Naive thymus-derived CD4-positive, alpha-beta T cell (primary cell): ENCODE measurements at regions not wholly inside any gene's neighbourhood (a gene's known extent, or its start where the extent isn't known, plus 50 kb on each side); places are given as distances from the start of the nearest gene placed in this dataset.

Experiments
- ATAC-seq: fragments of 150-1000 bp; cut with Tn5 transposase; 2 replicates; pipeline ENCODE4 v1.10.0; 2021; ENCODE audit warnings: mild to moderate bottlenecking, moderate library complexity
- CTCF ChIA-PET: fragments of 350-600 bp; sonication (Branson Sonifier 250); formaldehyde crosslinking; loops from one replicate; lab custom pipeline; 2021; ENCODE audit warnings: antibody characterized with exemption; lab: Charles Lee
- POLR2A ChIA-PET: fragments of 350-600 bp; sonication (Branson Sonifier 250); formaldehyde crosslinking; loops from one replicate; lab custom pipeline; 2021; ENCODE audit warnings: antibody characterized with exemption, inconsistent platforms; lab: Charles Lee
- DNase-seq, 9 donors: peaks; one replicate each; pipeline versions ENCODE4 v3.0.0 to v3.0.0-alpha.2; 2020 to 2022; ENCODE audit warnings: mixed read lengths in 1 of 9
- H3K27ac ChIP-seq: one replicate; pipeline ENCODE4 v1.7.0; 2013; ENCODE audit warnings: mild to moderate bottlenecking, low read depth, low read length, moderate library complexity
- H3K27me3 ChIP-seq, 2 donors: one replicate each; pipeline ENCODE4 v1.7.0; 2013; ENCODE audit warnings: low read length in 2 of 2, mild to moderate bottlenecking in 2 of 2, moderate library complexity in 2 of 2; ENCODE audit not compliant: control insufficient read depth in 2 of 2, insufficient read depth in 2 of 2
- H3K36me3 ChIP-seq, 3 experiments: 1 replicate in 2 of 3; 2 replicates in 1 of 3; pipeline ENCODE4 v1.7.0; 2013; ENCODE audit warnings: low read length in 3 of 3, mild to moderate bottlenecking in 3 of 3, moderate library complexity in 1 of 3; ENCODE audit not compliant: insufficient read depth in 3 of 3, control insufficient read depth in 2 of 3
- H3K4me1 ChIP-seq, 2 donors: one replicate each; pipeline ENCODE4 v1.7.0; 2013; ENCODE audit warnings: low read length in 2 of 2, mild to moderate bottlenecking in 2 of 2, moderate library complexity in 1 of 2; ENCODE audit not compliant: control insufficient read depth in 2 of 2, insufficient read depth in 2 of 2
- H3K4me3 ChIP-seq: 2 replicates; pipeline ENCODE4 v1.7.0; 2013; ENCODE audit warnings: mild to moderate bottlenecking, low read length
- H3K9me3 ChIP-seq, 3 experiments: 1 replicate in 2 of 3; 2 replicates in 1 of 3; pipeline ENCODE4 v1.7.0; 2013; ENCODE audit warnings: low read length in 3 of 3; ENCODE audit not compliant: control insufficient read depth in 2 of 3
- H3K27ac Mint-ChIP-seq, 9 donors: one replicate each; pipeline ENCODE4 v1.8.0; 2020 to 2022; ENCODE audit warnings: mixed read lengths in 9 of 9, mild to moderate bottlenecking in 8 of 9, moderate library complexity in 5 of 9, inconsistent platforms in 2 of 9
- H3K27me3 Mint-ChIP-seq, 5 donors: one replicate each; pipeline ENCODE4 v1.8.0; 2021 to 2022; ENCODE audit warnings: mixed read lengths in 5 of 5, mild to moderate bottlenecking in 1 of 5
- H3K36me3 Mint-ChIP-seq, 5 donors: one replicate each; pipeline ENCODE4 v1.8.0; 2020 to 2022; ENCODE audit warnings: mixed read lengths in 5 of 5, mild to moderate bottlenecking in 3 of 5, inconsistent platforms in 1 of 5
- H3K4me1 Mint-ChIP-seq, 7 donors: one replicate each; pipeline ENCODE4 v1.8.0; 2020 to 2022; ENCODE audit warnings: mixed read lengths in 7 of 7, mild to moderate bottlenecking in 3 of 7, inconsistent platforms in 1 of 7
- H3K4me3 Mint-ChIP-seq, 10 donors: one replicate each; pipeline ENCODE4 v1.8.0; 2020 to 2022; ENCODE audit warnings: mild to moderate bottlenecking in 10 of 10, mixed read lengths in 10 of 10, moderate library complexity in 6 of 10, inconsistent platforms in 2 of 10
- H3K9me3 Mint-ChIP-seq, 11 donors: one replicate each; pipeline ENCODE4 v1.8.0; 2020 to 2022; ENCODE audit warnings: mixed read lengths in 11 of 11, mild to moderate bottlenecking in 4 of 11, inconsistent platforms in 1 of 11, moderate library complexity in 1 of 11
- intact Hi-C, 2 donors: fragments of 100-400 bp; cut with micrococcal nuclease; formaldehyde crosslinking; loops; one replicate each; pipeline ENCODE4 v1.15.1; 2023

DNA sequence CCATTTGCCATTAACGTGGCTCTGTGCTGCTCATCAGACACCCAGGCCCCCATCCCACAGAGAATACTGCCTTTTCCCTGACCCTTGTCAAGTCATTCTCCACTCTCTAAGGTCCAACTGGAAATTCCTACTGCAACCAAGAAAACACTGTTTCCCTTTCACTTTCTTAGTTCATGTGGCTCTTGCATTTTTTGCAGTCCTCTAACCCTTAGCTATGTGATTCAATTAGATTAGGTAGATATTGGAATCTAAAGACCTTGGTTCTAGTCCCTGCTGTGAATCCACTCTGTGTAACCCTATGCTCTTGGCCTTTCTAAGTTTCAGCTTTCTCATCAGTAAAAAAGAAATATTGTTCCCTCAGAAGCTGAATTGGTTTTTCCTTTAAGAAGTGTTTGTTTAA lies 649.4 kb downstream of the CCDC171 start:
- Mint-ChIP-seq H3K27me3 (peaks cover 0 to 4% (median 0%) of the 10 kb centered on the region in 5 donors), H3K36me3 (no peaks in the 10 kb centered on the region), H3K4me1 (peaks cover 0 to 5% (median 4%) of the 10 kb centered on the region in 7 donors), H3K4me3 (no peak overlapping the region), H3K9me3 (peaks cover 0 to 11% (median 1%) of the 10 kb centered on the region in 11 donors), H3K27ac (no peak overlapping the region)
- ChIA-PET POLR2A (no interaction called here), CTCF (no interaction called here)
- Histone ChIP-seq H3K36me3 (no peaks in the 10 kb centered on the region), H3K9me3 (no peaks in the 10 kb centered on the region), H3K27ac (no peak overlapping the region), H3K4me1 (no peaks in the 10 kb centered on the region), H3K4me3 (no peak overlapping the region), H3K27me3 (no peaks in the 10 kb centered on the region)
- intact Hi-C loops = no loop called here
- ATAC-seq = no peak
- no peak for DNase-seq

DNA sequence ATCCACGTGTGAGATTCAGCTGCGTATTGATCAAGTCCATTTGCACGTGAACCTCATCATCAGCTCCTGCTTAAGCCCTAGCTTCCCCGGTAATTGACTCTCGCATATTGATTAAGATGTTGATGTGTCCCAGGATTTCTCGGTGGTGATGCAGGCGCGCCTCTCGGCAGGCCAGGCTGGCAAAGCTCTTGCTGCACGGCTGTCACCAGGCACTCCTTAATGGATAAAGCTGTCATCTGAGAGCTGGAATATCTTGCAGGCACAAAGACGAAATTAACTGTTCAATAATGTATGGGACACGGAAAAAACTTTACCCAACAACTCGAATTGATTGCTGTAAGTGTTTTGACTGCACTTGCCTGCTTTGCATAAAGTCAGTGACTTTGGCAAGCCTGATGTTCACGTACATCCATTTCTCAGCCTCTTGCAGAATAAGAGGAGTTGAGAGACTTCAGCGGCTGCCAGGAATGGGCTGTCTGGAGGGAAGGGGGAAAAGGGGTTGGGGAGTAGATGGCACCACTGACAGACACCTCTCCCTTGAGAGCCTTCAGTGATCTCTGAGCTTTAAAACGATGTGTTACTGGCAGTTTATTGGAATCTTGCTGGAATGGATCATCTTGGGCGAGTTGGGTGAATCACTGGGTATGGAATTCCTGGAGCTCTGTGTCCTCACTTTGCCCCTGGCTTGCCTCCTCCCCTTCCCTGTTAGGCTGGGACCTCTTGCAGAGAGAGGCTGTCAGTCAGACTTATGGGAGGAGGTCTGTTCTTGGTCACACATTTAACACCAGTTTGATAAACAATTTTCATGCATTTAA lies 650.3 kb downstream of the CCDC171 start:
- ATAC-seq (no peak), DNase-seq (no peak)
- H3K36me3 ChIP-seq = no peaks in the 10 kb centered on the region
- intact Hi-C loops = no loop called here
- H3K27ac ChIP-seq = no peak overlapping the region
- Mint-ChIP-seq H3K27ac (no peak overlapping the region), H3K4me3 (no peak overlapping the region), H3K9me3 (peaks cover 0 to 11% (median 0%) of the 10 kb centered on the region in 11 donors), H3K36me3 (no peaks in the 10 kb centered on the region), H3K4me1 (peaks cover 0 to 10% (median 5%) of the 10 kb centered on the region in 7 donors), H3K27me3 (peaks cover 0 to 4% (median 0%) of the 10 kb centered on the region in 5 donors)
- no peak overlapping the region for H3K4me3 ChIP-seq
- H3K9me3 ChIP-seq = no peaks in the 10 kb centered on the region
- no peaks in the 10 kb centered on the region for H3K4me1 ChIP-seq
- ChIA-PET POLR2A (no interaction called here), CTCF (no interaction called here)
- H3K27me3 ChIP-seq = no peaks in the 10 kb centered on the region

DNA sequence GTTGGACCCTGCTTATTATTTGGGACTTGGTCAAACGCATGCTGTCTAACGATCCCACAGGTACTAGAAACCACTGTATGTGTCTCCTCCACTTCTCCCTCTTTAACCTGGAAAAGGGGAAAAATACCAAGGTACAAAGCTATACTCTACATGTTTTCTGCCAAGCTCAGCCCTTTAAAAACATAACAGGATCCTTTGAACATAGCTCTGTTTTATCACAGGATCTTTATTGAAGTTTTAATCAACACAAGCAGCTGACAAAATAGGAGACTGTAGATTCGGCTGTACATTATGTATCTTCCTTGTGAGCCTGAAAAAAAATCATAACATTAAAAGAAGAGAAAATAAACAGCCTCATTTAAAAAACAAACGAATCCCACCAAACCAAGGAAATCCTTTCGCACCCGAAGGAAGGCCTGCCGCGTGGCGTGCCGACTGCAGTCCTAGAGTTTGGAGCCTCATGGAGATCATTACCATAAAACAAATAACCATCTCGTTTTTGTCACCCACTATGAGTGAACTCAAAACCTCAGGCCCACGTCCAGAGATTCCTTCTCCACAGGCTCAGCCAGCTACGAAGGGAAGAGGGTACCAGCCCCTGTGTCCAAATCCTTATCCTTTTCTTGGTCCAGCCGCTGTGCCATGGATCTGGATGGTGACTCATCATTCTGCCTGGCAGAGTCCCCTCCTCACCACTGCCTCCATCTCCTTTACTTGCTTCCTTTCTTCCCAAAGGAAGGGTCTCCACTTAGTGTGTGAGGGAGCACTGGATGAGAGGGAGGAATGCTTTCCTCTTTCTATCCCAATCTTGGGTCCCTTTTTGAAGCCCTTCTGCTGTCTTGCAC lies 651.1 kb downstream of the CCDC171 start:
- H3K4me3 Mint-ChIP-seq = no peak overlapping the region
- no peak overlapping the region for H3K27ac ChIP-seq
- H3K9me3 ChIP-seq = no peaks in the 10 kb centered on the region
- CTCF ChIA-PET = no interaction called here
- H3K36me3 ChIP-seq = no peaks in the 10 kb centered on the region
- H3K27me3 Mint-ChIP-seq = peaks cover 0 to 4% (median 0%) of the 10 kb centered on the region in 5 donors
- no peaks in the 10 kb centered on the region for H3K27me3 ChIP-seq
- peaks cover 0 to 10% (median 5%) of the 10 kb centered on the region in 7 donors for H3K4me1 Mint-ChIP-seq
- DNase-seq (no peak), ATAC-seq (no peak)
- H3K9me3 Mint-ChIP-seq = peaks cover 0 to 11% (median 0%) of the 10 kb centered on the region in 11 donors
- intact Hi-C loops = no loop called here
- no peaks in the 10 kb centered on the region for H3K36me3 Mint-ChIP-seq
- no peaks in the 10 kb centered on the region for H3K4me1 ChIP-seq
- no peak overlapping the region for H3K27ac Mint-ChIP-seq
- no peak overlapping the region for H3K4me3 ChIP-seq
- POLR2A ChIA-PET = no interaction called here

DNA sequence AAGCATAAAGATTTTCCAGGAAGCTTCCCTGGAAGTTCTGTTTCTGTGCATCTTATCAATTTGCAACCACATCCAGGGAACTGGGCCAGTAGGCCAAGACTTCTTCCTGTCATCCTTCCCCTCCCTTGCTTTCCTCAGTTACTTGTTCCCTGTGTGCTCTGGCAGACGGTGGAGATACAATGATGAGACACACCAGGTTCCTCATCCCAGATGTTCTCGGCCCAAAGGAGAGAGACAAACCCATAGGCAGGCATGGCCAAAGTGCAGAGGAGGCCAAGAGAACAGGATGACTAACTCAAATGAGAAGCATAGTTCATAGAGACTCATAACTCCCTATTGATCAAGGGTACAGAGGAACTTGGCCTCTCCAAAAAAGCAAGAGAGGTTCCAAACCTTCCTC lies 652.6 kb downstream of the CCDC171 start:
- Histone ChIP-seq H3K9me3 (no peaks in the 10 kb centered on the region), H3K4me3 (no peak overlapping the region), H3K4me1 (no peaks in the 10 kb centered on the region), H3K36me3 (no peaks in the 10 kb centered on the region), H3K27ac (no peak overlapping the region), H3K27me3 (no peaks in the 10 kb centered on the region)
- H3K9me3 Mint-ChIP-seq = peaks cover 0 to 11% (median 4%) of the 10 kb centered on the region in 11 donors
- peaks cover 0 to 10% (median 5%) of the 10 kb centered on the region in 7 donors for H3K4me1 Mint-ChIP-seq
- ChIA-PET CTCF (no interaction called here), POLR2A (no interaction called here)
- no peaks in the 10 kb centered on the region for H3K27me3 Mint-ChIP-seq
- peak overlapping the region in 1 of 9 donors; percentile 6 for H3K27ac Mint-ChIP-seq
- intact Hi-C loops = no loop called here
- DNase-seq (no peak), ATAC-seq (no peak)
- H3K36me3 Mint-ChIP-seq = no peaks in the 10 kb centered on the region
- H3K4me3 Mint-ChIP-seq = no peak overlapping the region

DNA sequence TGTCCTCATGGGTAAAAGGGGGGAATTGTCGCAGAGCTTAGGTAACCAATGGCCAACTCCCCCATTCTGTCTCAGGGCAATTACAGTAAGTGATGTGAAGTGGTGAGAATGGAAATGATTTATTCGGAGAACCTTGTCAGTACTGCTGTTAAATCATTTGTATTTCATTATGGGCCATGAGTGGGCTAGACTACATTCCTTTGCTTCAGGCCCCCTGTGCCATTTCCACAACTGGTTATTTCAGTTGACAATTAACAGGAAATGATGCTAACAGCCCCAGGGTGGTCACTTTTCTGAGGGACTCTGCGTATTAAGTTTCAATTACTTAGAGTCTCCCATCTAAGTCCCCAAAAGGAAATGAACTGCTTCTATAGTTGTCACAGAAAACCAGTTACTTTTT lies 653.7 kb downstream of the CCDC171 start:
- intact Hi-C loops = no loop called here
- ATAC-seq = no peak
- no peaks in the 10 kb centered on the region for H3K4me1 ChIP-seq
- POLR2A ChIA-PET = no interaction called here
- H3K27me3 ChIP-seq = no peaks in the 10 kb centered on the region
- Mint-ChIP-seq H3K4me3 (no peak overlapping the region), H3K9me3 (peaks cover 0 to 8% (median 4%) of the 10 kb centered on the region in 11 donors), H3K4me1 (peaks cover 0 to 10% (median 5%) of the 10 kb centered on the region in 7 donors), H3K27me3 (peaks cover 0 to under 1% (median 0%) of the 10 kb centered on the region in 5 donors), H3K36me3 (no peaks in the 10 kb centered on the region), H3K27ac (no peak overlapping the region)
- H3K27ac ChIP-seq = no peak overlapping the region
- no peak overlapping the region for H3K4me3 ChIP-seq
- CTCF ChIA-PET = no interaction called here
- H3K36me3 ChIP-seq = no peaks in the 10 kb centered on the region
- H3K9me3 ChIP-seq = no peaks in the 10 kb centered on the region
- DNase-seq = no peak

DNA sequence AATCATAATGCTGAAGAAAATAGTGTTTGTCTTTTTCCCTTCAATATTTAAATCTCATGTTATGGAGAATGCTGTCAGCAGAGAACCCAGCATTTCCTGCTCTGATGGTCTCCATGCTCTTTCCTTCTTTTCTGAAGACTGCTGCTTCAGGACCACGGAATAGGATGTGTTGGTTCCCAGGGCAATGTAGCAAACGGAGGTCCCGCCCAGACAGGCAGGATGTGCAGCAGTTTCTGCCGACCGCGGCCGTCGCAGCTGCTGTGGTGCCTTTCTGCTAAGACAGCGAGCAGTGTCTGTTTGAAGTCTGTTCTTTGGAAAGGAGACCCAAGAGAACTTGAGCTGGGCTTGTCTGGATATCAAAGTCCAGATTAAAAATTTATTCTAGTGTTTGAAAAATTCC lies 654.3 kb downstream of the CCDC171 start:
- no peaks in the 10 kb centered on the region for H3K9me3 ChIP-seq
- intact Hi-C loops = no loop called here
- CTCF ChIA-PET = no interaction called here
- H3K27ac Mint-ChIP-seq = no peak overlapping the region
- POLR2A ChIA-PET = no interaction called here
- peak overlapping the region in 2 of 10 donors; percentile 10 to 20 for H3K4me3 Mint-ChIP-seq
- H3K36me3 ChIP-seq = no peaks in the 10 kb centered on the region
- no peak overlapping the region for H3K27ac ChIP-seq
- peaks cover 0 to 10% (median 5%) of the 10 kb centered on the region in 7 donors for H3K4me1 Mint-ChIP-seq
- no peaks in the 10 kb centered on the region for H3K27me3 ChIP-seq
- H3K27me3 Mint-ChIP-seq = peaks cover 0 to 5% (median 0%) of the 10 kb centered on the region in 5 donors
- H3K9me3 Mint-ChIP-seq = peaks cover 0 to 12% (median 4%) of the 10 kb centered on the region in 11 donors
- no peak overlapping the region for H3K4me3 ChIP-seq
- DNase-seq (no peak), ATAC-seq (peak; percentile 44)
- H3K4me1 ChIP-seq = no peaks in the 10 kb centered on the region
- H3K36me3 Mint-ChIP-seq = no peaks in the 10 kb centered on the region
